22Rv1 (cell line): ENCODE measurements at regions not wholly inside any gene's neighbourhood (a gene's known extent, or its start where the extent isn't known, plus 50 kb on each side); places are given as distances from the start of the nearest gene placed in this dataset.

Experiments used
- CTCF ChIP-seq: fragments of 450-650 bp; IDR thresholded peaks from 2 replicates; pipeline ENCODE4 v1.5.1; 2017; ENCODE audit warnings: mild to moderate bottlenecking
- ZFX ChIP-seq: fragments of 450-650 bp; IDR thresholded peaks from 2 replicates; pipeline ENCODE4 v1.6.1; 2017; ENCODE audit warnings: antibody characterized with exemption, borderline replicate concordance

- no peak for TF ChIP-seq ZFX
- no peak for TF ChIP-seq CTCF
Observed at GRCh38 chr21:16046656-16047330, 317.0 kb downstream of the USP25 start.
